ENCODE measurements at regions not wholly inside any gene's neighbourhood (a gene's known extent, or its start where the extent isn't known, plus 50 kb on each side); places are given as distances from the start of the nearest gene placed in this dataset.

DNA sequence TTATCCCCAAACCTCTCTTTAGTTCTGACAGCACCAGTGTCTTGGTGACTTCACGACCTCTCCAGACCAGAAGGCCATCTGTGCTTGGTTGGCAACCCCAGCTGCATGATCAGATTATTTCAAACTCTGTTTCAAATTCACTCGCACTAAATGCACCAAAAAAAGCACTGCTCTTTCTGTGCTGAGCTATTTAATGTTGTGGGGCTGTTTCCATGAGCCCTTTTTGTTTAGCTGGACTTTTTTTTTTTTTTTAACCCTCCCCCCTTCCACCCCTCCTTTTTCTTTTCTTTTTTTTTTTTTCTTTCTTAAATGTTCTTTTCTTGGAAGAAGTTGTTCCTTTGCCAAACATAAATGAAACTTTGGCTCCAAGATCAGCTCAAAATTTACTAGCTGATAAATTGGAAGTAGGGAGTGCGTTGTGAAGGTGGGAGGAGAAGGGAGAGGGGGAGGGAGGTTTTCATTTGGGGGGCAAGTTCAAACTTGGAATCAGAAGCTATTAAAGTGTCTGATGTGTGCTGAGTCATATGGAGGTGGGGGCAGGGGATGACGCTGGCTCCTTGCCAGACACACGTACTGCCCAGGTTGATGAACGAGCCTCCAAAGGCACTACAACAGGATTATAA, 543.0 kb upstream of the TNP1 start:
- H3K36me3 Mint-ChIP-seq: peaks cover 0 to 4% (median 0%) of the 10 kb centered on the region in 3 donors
- no peak for DNase-seq
- no peak overlapping the region for H3K27ac Mint-ChIP-seq
- peaks cover 0 to 4% (median 4%) of the 10 kb centered on the region in 3 donors for H3K27me3 Mint-ChIP-seq (ENCODE audit: low read depth in 3 of 3)
- no peak overlapping the region for H3K4me3 Mint-ChIP-seq
- H3K4me1 Mint-ChIP-seq: peaks cover 11 to 12% of the 10 kb centered on the region in 2 donors
- H3K9me3 Mint-ChIP-seq: peaks cover 0 to 2% (median 0%) of the 10 kb centered on the region in 6 donors

DNA sequence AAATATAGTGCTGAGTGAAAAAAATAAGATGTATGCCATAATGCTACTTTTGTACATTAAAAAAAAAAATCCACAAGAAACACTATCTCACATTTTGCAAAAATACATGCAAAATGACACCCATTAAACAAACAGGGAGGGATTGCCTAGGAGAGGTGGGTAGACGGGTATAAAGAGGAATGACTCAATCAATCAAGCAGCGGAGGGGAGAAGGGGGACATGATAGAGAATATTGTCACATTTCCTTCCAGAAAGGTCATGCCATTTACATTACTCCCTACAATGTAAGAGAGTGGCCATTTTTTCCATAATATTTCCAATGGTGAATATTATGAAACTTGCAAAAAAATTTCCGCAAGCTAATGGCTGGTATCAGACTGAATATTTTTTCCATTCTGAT, 542.3 kb upstream of the TNP1 start:
- DNase-seq: no peak
- Mint-ChIP-seq H3K9me3 (no peaks in the 10 kb centered on the region), H3K27ac (no peak overlapping the region), H3K4me1 (peaks cover 11 to 12% of the 10 kb centered on the region in 2 donors), H3K36me3 (peaks cover 0 to 4% (median 0%) of the 10 kb centered on the region in 3 donors), H3K4me3 (no peak overlapping the region), H3K27me3 (ENCODE audit: low read depth in 3 of 3) (peaks cover 0 to 4% (median 4%) of the 10 kb centered on the region in 3 donors)

DNA sequence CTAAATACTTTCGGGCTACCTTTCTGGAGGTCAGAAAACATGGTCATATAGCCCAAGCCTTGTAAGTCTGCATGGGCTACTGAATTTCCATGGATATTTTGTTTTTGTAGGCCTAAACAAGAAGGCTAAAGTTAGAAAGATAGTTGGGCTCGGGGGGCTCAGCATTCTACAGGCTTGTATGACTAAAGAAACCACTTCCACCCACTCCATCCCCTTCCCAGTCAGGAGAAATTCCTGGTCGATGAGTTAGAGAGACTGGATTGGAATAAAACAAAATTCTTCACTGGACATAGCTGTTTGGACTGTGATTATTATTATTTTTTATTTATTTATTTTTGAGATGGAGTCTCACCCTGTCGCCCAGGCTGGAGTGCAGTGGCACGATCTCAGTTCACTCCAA, 539.4 kb upstream of the TNP1 start:
- Mint-ChIP-seq H3K9me3 (no peaks in the 10 kb centered on the region), H3K36me3 (no peaks in the 10 kb centered on the region), H3K27ac (no peak overlapping the region), H3K27me3 (ENCODE audit: low read depth in 3 of 3) (peaks cover 0 to 4% (median 3%) of the 10 kb centered on the region in 3 donors), H3K4me3 (no peak overlapping the region), H3K4me1 (peaks cover 11 to 12% of the 10 kb centered on the region in 2 donors)
- no peak for DNase-seq

DNA sequence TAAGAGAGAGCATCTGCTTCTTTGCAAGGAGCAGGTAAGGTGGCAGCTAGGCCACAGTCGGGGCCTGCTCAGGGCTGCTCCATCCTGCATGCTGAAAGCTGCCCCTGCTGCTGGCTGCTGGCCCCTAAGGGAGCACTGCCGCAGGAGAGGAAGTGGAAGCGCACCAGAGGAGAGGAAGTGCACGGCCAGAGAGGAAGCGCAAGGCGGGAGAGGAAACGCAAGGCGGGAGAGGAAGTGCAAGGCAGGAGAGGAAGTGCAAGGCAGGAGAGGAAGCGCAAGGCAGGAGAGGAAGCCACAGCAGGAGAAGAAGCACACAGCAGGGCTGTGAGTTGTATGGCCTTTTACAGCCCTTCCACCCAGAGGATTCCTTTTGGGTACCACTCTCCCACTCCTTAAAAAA, 539.0 kb upstream of the TNP1 start:
- Mint-ChIP-seq H3K9me3 (no peaks in the 10 kb centered on the region), H3K36me3 (no peaks in the 10 kb centered on the region), H3K27ac (peak overlapping the region in 2 of 6 donors; percentile 63 to 87), H3K4me3 (peak overlapping the region in 4 of 5 donors; percentile 46 to 61 (median 53)), H3K27me3 (ENCODE audit: low read depth in 3 of 3) (peaks cover 0 to 4% (median 2%) of the 10 kb centered on the region in 3 donors), H3K4me1 (peaks cover 11 to 12% of the 10 kb centered on the region in 2 donors)
- no peak for DNase-seq

DNA sequence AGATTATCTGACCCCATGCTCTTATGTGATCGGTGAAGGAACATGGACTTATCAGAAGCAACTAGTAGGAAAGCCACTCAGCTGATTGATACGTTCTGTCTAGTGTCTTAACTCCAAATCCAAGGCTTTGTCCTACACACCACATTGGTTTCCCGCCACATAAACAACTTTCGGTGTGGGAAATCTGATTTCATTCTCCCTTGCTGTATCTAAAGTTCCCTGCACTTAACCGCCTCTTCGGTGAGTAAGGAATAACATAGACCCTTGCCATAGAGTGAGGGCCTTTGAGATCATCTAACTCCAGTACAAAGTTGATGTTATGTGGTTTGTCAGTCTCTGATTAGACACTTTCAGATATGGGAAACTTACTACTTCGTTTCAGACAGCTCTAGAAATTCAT, 538.2 kb upstream of the TNP1 start:
- Mint-ChIP-seq H3K4me3 (no peak overlapping the region), H3K27ac (peak overlapping the region in 1 of 6 donors; percentile 63), H3K4me1 (peaks cover 11 to 12% of the 10 kb centered on the region in 2 donors), H3K36me3 (no peaks in the 10 kb centered on the region), H3K9me3 (no peaks in the 10 kb centered on the region), H3K27me3 (ENCODE audit: low read depth in 3 of 3) (peaks cover 0 to 4% (median 2%) of the 10 kb centered on the region in 3 donors)
- DNase-seq: no peak

DNA sequence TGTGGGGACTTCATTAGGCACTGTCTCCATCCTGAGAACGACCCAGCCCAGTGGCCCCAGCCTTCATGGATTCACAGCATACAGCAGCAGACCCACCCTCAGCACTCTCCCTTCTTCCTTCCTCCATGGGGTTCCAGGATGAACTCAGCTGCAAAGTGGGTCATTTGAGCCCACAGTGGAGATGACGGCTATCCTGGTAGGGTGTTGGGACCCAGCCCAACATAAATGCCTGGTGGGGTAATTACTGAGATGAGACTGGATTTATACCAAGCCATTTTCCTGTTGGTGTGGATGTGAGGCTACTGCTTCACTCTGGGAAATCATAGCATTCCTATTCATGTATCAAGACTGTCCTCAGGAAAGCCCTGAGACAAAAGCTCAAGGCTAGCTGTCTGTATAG, 536.7 kb upstream of the TNP1 start:
- no peak overlapping the region for H3K27ac Mint-ChIP-seq
- H3K4me1 Mint-ChIP-seq: peaks cover 11 to 12% of the 10 kb centered on the region in 2 donors
- no peak overlapping the region for H3K4me3 Mint-ChIP-seq
- H3K9me3 Mint-ChIP-seq: peaks cover under 1 to 4% (median 2%) of the 10 kb centered on the region in 6 donors
- H3K27me3 Mint-ChIP-seq (ENCODE audit: low read depth in 3 of 3): peaks cover 0 to 8% (median 2%) of the 10 kb centered on the region in 3 donors
- H3K36me3 Mint-ChIP-seq: peaks cover 0 to 3% (median 2%) of the 10 kb centered on the region in 3 donors
- DNase-seq: no peak

DNA sequence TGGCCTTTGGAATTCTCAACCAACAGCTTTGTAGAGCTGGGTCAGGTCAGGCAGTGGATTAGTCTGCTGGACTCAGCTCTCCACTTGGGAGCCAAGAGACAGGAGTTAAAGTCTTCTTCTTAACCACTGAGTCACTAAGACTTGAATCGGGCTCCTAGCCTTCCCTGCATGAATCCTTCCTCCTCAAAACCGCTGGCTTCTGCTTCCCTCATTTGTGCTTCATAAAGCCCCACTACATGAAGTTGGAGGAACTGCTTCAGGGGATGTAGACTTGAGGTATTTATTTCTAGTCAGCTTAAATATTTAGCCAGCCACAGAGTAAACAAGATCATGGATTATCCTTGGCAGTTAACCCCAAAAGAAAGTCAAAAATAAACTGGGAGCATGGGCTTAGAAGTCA, 536.3 kb upstream of the TNP1 start:
- Mint-ChIP-seq H3K9me3 (peaks cover 3 to 8% (median 6%) of the 10 kb centered on the region in 6 donors), H3K27me3 (ENCODE audit: low read depth in 3 of 3) (peaks cover 0 to 11% (median 2%) of the 10 kb centered on the region in 3 donors), H3K4me1 (peaks cover 11 to 12% of the 10 kb centered on the region in 2 donors), H3K36me3 (peaks cover 0 to 6% (median 5%) of the 10 kb centered on the region in 3 donors), H3K4me3 (no peak overlapping the region), H3K27ac (no peak overlapping the region)
- DNase-seq: no peak

DNA sequence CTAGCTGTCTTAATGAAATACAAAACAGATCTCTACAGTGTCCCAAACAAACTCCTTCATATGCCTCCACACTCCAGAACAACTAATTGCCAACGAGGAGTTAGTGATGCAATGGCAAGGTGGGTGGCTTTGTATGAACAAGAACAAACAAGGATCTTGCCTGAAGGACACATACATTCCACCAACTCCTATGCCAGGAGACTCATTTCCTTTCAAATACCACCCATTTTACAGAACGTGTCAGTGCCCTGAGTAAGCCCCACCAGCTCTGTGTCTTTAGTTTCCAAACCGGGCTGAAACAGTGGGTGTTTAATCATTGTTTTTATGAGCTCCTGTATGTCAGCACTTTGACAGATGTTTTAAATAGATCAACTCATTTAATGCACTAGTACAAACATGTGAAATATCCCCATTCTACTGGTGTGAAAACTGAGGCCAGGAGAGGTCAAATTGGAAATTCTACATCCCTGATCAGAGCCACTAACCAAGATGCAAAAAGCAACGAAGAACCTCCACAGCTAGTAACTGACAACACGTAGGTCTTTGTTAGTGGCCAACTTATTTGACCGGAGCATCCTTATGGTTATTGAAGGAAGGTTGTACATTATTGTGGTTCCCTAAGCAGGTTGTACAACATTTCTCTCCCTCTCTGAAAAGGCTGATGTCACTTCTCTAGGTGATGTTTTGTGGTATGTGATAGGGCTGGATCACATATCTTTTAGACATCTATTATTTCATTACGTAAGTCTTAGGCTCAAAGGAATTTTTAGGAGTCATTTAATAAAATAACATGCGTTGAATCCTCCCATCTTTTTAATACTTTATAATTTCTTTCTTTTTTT, 534.9 kb upstream of the TNP1 start:
- H3K4me3 Mint-ChIP-seq: no peak overlapping the region
- peaks cover 0 to 11% (median 0%) of the 10 kb centered on the region in 3 donors for H3K27me3 Mint-ChIP-seq (ENCODE audit: low read depth in 3 of 3)
- H3K9me3 Mint-ChIP-seq: peaks cover 3 to 14% (median 6%) of the 10 kb centered on the region in 6 donors
- H3K27ac Mint-ChIP-seq: no peak overlapping the region
- peaks cover 11 to 12% of the 10 kb centered on the region in 2 donors for H3K4me1 Mint-ChIP-seq
- H3K36me3 Mint-ChIP-seq: peaks cover 5 to 6% (median 6%) of the 10 kb centered on the region in 3 donors
- no peak for DNase-seq

DNA sequence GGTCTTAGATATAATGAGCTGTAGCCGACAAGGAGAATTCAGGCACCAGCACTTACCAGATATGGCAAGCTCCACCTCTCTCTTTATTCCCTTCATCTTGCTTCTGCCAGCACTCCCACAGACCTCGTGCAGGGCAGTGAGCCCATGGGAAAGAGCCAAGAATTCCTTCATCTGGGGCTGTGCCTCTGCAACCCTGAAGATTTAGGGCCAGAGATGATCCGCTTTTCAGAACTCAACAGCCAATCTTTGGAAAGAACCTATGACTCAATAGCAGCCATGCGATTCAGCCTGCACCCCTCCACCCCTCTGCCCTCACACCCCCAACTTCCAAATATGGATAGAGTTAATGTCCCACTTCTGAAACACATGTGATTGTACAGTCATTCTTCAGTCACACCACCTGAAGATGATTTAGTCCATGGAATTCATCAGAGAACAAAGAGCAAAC, 533.7 kb upstream of the TNP1 start:
- H3K27me3 Mint-ChIP-seq (ENCODE audit: low read depth in 3 of 3): peaks cover 0 to 11% (median 0%) of the 10 kb centered on the region in 3 donors
- H3K4me3 Mint-ChIP-seq: no peak overlapping the region
- H3K4me1 Mint-ChIP-seq: peaks cover 4% of the 10 kb centered on the region in 2 donors
- DNase-seq: no peak
- H3K36me3 Mint-ChIP-seq: peaks cover 5 to 6% (median 6%) of the 10 kb centered on the region in 3 donors
- H3K27ac Mint-ChIP-seq: no peak overlapping the region
- H3K9me3 Mint-ChIP-seq: peaks cover 3 to 15% (median 6%) of the 10 kb centered on the region in 6 donors

DNA sequence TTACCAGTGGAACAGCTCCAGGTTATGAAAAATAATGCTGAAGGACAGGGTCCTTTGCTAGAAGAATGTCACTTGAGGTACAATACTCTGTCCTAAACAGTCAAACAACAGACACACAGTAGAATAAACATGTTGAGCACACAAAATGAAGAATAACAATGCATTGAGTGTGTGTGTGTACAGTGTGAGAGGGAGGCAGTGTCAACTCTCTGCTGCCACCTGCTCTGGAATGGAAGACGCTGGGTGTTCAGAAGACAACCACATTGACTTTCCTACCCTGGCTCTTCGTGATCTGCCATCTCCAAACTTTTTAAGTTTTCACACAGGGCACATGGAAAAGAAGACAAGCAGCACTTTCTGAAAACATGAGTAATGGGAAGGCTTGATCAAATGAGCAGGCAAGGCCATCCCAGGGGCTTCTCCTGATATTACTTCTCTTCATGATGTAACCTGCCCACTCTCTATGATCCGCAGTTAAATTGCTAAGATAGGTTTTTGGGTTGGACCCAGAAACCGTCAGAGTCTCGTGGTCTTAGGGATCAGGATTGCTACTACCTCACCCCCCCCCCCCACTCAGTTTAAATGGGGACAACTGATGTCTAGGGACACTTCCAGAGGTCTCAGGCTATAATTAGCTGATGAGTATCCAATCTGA, 533.2 kb upstream of the TNP1 start:
- Mint-ChIP-seq H3K9me3 (peaks cover 3 to 15% (median 6%) of the 10 kb centered on the region in 6 donors), H3K36me3 (peaks cover 5 to 6% (median 6%) of the 10 kb centered on the region in 3 donors)
- no peak for DNase-seq

DNA sequence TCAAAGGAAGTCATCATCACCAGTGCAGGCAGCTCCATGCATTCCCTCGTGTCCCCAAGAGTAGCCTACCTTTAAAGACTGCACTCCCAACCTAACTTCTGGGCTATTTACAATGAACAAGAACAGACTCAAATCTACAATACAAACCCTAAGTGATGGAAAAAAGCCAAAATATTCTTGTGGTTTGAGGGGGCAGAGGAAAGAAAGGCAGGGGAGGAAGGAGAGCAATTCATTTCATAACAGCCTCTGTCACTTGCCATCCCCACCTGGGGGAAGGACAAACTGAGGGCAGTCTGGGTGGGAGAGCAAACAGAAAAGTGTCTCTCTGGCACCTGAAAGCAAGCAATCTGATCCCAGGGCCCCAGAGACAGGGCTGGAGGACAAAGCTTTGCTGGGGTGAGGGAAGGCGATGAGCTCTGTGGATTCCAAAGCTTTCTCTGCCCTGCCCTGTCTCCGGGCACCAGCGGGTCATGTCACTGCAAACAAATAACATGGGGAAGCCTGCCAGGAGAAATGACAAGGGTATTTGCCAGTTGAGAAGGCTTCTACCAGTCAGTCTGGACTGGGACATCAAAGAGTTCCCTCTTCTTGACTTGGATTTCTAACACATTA, 528.0 kb upstream of the TNP1 start:
- H3K4me3 Mint-ChIP-seq: no peak overlapping the region
- no peak overlapping the region for H3K27ac Mint-ChIP-seq
- H3K9me3 Mint-ChIP-seq: peaks cover 3 to 15% (median 6%) of the 10 kb centered on the region in 6 donors
- H3K36me3 Mint-ChIP-seq: peaks cover 5 to 12% (median 6%) of the 10 kb centered on the region in 3 donors
- H3K27me3 Mint-ChIP-seq (ENCODE audit: low read depth in 3 of 3): peaks cover 4 to 7% (median 4%) of the 10 kb centered on the region in 3 donors
- no peak for DNase-seq
- H3K4me1 Mint-ChIP-seq: no peaks in the 10 kb centered on the region

More for the DNA sequence above, 533.2 kb upstream of the TNP1 start:
- H3K4me1 Mint-ChIP-seq: no peaks in the 10 kb centered on the region
- peaks cover 0 to 11% (median 0%) of the 10 kb centered on the region in 3 donors for H3K27me3 Mint-ChIP-seq (ENCODE audit: low read depth in 3 of 3)
- no peak overlapping the region for H3K4me3 Mint-ChIP-seq
- no peak overlapping the region for H3K27ac Mint-ChIP-seq

DNA sequence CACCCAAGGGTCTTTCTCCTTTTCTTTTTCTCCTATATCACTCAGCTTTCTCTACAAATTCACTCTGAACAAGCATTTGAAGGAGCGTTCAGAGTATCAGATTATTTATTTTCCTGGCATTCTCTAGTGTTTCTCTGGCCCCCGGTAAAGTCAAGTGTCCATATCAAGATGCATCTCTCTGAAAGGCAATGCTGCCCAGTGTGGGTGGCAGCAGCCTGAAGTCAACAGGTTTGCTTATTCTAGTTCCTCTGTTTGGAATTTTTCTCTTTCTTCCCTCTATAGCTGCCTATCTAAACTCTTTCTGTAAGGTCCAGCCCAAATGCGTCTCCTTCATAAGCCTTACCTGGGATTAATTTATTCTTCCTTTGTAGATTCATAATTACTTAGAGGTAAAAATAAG, 526.2 kb upstream of the TNP1 start:
- Mint-ChIP-seq H3K9me3 (peaks cover 0 to 7% (median 0%) of the 10 kb centered on the region in 6 donors), H3K36me3 (peaks cover 0 to 12% (median 0%) of the 10 kb centered on the region in 3 donors), H3K4me1 (no peaks in the 10 kb centered on the region), H3K27ac (no peak overlapping the region), H3K27me3 (ENCODE audit: low read depth in 3 of 3) (peaks cover 0 to 4% (median 4%) of the 10 kb centered on the region in 3 donors), H3K4me3 (no peak overlapping the region)
- DNase-seq: no peak

DNA sequence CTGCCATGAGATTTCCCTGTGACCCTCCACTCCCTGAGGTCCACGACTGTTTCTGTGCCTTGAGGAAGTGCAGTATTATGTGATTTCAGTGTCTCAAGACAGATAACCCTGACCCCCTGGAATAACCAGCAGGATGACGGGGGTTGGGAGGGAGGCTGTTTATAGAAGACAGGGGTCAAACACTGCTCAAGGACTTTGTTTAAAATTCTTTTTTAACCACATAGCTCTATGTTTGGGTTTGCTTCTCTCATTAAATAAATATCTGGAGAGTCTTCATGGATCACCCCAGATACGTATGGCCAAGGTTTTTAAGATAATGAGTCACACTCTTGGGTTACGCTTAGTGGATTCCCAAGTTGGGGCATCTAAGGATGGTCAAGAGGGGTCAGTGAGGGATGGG, 523.8 kb upstream of the TNP1 start:
- peaks cover 0 to 6% (median 0%) of the 10 kb centered on the region in 3 donors for H3K36me3 Mint-ChIP-seq
- H3K27ac Mint-ChIP-seq: no peak overlapping the region
- H3K9me3 Mint-ChIP-seq: peaks cover 0 to 2% (median 0%) of the 10 kb centered on the region in 6 donors
- no peaks in the 10 kb centered on the region for H3K4me1 Mint-ChIP-seq
- peaks cover 4 to 6% (median 4%) of the 10 kb centered on the region in 3 donors for H3K27me3 Mint-ChIP-seq (ENCODE audit: low read depth in 3 of 3)
- no peak overlapping the region for H3K4me3 Mint-ChIP-seq
- DNase-seq: no peak
